Skin of body (tissue), 1 donor: ENCODE measurements at regions not wholly inside any gene's neighbourhood (a gene's known extent, or its start where the extent isn't known, plus 50 kb on each side); places are given as distances from the start of the nearest gene placed in this dataset.
"Not testable (repeated sequence)": the region's sequence is repeated elsewhere in the genome, so short reads cannot be mapped to it uniquely, and the experiment has no call there.

Experiments used
- DNase-seq: peaks from one replicate; lab custom pipeline; 2025; lab: John Stamatoyannopoulos, UW

DNA sequence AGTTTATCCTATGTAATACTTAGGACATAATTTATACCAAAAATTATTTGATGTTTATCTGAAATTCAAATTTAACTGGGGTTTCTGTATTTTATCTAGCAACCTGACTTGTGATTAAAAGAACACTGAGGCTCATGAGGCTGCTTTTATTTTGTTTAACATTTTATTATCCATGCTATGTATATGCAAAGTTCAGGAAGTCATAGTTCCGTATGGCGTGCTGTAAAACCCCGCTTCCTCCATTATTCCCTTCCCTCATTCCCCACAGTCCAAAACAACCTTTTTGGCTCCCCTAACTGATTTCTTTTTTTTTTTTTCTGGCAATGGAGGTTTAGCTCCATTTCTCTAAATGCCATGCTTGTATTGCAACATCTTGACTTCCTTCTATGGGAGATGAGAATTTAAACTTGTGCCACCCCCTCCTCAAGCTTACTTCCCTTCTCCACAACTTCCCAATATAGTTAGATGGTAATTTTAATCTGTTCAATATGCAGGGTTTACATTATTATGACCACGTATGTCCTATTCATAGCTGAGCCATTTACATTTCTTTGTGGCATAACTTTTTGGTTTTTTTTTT lies 138.0 kb upstream of the DNAH14 start:
- DNase-seq = no peak

DNA sequence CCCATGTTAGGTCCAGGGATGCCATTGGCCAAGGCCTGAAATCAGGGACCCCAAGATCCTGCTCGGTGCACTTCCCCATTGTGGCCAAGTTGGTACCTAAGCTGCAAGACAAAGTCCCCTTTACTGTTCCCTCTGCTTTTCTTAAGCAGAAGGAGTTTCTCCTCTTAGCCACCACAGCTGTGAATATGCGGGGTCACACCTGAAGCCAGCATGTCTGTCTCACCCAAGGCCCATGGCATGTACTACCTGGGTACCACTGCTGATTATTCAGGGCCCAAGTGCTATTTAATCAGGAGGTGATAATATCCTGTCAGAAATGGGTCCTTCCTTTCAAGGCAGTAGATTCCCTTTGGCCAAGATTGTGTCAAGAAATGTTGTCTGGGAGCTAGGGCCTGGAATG lies 133.9 kb upstream of the DNAH14 start:
- DNase-seq = no peak

DNA sequence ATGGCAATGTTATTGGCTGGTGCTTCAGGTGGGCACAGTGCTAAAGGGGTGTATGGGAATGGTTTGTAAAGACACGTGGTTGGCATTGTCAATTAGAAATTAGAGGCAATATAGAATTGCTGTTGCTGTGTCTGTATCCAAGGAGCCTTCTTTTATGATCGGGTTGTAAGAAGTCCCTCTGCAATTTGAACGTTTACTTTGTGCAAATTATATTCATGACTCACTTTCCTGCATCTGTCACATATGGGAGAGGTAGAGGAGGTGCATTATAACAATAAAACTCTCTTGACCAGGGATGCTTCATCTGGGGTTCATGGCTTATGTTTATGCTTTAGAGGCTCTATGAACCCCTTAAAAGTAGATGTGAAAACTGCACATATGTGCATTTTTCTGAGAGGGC lies 130.4 kb upstream of the DNAH14 start:
- DNase-seq = no peak

DNA sequence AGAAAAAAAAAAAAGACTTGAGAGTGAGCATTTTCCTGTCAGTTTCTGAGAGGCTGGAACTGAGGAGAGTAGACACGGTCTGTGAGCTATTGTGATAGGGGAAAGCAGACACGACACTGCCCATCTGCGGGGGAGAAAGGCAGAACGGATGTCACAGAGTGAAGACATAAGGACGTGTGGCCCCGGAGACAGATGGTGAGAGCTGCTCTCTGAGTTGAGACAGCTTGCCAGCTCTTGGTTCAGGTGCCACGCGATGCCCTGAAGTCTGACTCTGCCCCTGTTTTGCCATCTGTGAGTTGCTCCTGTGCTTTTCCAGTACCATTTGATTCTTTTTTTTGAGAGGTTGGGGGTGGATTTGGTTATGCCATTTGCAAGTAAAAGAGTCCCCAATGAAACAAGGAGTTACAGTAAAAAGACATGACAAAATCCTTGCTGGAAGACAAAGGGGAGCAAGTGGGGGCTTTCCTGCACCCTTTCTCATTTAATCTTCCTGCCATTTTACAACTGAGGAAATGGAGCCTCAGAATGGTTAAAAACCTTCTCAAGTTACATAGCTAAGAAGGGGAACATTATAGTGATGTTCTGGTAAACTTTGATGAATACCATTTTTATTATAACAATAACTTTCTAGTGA lies 128.9 kb upstream of the DNAH14 start:
- DNase-seq = no peak

DNA sequence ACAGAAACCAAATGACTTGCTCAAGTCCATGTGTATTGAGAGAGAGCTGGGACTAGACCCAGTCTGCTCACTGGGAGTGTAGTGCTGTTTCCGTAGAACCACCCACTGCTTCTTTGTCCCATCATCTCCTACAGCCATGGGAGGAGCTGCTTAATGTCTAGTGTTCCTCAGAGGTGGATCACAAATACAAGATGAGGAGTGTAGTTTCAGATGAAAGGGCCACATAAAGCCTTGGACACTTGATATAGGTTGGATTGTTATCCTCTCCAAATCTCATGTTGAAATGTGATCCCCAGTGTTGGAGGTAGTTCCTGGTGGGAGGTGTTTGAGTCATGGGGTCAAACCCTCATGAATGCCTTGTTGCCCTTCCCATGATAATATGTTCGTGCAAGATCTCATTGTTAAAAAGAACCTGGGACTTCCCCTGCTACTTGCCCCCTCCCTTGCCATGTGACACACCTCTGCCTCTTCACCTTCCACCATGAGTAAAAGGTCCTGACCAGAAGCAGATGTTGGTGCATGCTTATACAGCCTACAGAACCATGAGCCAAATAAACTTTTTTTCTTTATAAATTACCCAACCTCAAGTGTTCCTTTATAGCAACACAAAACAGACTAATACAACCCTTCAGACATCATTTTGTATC lies 127.5 kb upstream of the DNAH14 start:
- no peak for DNase-seq

DNA sequence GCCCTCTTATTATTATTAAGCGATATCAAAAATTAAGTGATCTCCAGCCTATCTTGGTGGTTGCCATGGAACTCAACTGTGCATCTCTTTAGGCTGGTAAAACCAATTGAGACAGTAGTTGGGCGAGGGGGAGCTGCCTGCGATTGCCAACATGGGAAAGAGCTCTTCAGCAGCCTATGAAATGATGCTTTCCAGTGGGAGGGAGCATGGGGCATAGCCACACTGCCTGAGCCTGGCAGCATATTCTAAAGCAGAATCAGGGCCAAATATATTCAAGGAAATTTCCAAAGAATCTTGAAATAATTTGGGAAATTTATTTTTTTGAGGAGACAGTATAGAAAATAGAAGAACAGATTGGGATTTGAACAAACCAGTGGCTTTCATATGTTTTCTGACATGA lies 126.9 kb upstream of the DNAH14 start:
- no peak for DNase-seq

DNA sequence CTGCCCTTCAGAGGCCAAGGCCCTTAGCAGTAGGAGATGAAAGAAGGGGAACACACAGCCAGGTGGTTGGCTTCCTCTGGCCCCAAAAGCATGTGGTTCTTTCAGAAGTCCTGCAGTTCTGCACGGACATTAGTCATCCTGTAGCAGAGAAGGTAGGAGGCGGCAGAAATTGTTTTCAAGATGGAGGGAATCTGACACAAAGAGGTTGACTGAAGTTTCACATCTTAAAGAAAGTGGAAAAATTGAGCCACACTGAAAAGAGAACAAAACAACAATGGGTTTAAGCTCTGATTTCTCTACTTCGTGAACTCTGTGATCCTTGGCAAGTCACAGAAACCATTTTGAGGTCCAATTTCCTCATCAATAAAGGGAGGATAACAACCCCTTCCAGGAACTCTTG lies 125.3 kb upstream of the DNAH14 start:
- DNase-seq = no peak

DNA sequence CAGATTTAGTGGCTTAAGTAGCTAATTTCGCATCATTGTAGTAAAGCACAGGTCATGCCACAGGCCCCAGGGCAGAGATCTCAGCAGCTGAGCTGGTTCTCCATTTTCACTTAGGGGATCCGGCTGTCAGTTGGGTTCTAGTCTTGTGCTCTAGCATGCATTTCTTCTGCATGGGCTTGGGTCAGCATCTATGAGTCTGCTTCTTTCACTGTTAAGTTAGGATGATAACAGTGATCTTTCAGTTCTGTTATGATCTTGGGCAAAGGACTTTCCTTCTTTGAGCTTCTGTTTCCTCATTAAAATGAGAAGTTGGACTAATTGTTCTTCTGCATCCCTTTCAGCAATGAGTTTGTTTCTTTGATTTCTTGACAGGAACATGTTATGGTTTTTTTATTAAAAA lies 123.6 kb upstream of the DNAH14 start:
- no peak for DNase-seq

DNA sequence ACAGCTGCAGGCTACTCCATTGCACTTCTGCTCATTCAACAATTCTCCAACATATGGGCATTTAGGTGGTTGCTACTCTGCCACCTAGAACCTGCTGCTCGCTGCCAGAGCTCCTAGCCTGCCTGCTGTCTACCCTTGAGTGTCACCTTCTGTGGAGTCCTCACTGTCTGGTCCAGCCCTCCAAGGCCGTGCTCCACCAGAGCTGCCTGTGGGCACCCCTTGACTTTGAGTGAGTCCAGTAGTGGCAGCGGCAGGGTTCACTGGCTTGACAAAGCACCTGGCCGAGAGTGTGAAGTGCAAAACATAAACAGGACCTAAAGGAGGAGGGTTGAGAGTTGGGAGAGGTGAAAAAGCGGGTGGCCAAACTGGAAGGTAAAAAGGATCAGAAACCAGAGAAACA lies 120.3 kb upstream of the DNAH14 start:
- no peak for DNase-seq

DNA sequence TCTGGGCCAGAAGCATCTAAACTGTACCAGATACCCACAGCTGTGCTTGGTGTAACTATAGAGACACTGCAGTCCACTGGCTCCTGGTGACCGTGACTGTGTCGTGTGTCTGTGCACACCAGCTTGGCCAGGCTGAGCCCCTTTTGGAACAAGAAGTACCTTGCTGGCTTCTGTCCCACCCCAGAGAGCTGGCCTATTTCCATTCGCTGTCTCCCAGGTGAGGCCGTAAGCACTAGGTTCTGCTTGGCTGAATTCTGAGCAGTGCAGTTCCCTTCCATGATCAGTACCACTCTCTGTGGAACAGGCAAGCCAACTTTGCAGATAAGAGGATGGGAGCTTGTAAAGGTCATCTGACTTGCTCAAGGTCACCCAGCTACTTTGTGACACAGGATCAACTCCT lies 119.9 kb upstream of the DNAH14 start:
- DNase-seq = no peak

DNA sequence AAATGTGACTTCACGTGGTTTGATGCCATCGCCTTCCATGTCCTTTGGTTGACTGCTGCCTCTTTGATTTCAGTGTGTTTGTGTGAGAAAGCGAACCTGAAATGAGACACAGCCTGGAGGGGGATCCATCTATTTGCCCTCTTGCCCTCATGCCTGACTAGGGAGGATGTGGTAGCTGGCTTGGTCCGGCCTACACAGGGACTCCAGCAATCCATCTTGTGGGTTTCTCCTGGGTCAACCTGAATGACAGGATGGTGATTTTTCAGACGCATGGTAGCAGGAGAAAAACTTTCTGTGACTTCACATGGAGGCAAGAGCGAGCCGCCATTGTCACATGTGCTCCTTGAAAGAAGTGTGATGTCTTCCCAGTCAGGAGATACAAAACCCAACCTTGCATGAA lies 117.9 kb upstream of the DNAH14 start:
- DNase-seq = no peak

DNA sequence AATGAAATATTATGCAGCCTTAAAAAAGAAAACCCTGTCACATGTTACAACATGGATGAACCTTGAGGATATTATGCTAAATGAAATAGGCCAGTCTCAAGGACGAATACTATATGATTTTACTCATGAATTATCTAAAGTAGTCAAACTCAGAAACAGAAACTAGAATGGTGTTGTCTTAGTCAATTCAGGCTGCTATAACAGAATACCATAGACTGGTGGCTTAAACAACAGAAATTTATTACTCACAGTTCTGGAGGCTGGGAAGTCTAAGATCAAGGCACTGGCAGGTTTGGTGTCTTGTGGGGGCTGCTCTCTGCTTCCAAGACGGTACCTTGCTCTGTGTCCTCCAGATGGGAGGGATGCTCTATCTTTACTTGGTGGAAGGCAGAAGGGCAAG lies 113.8 kb upstream of the DNAH14 start:
- DNase-seq = no peak

DNA sequence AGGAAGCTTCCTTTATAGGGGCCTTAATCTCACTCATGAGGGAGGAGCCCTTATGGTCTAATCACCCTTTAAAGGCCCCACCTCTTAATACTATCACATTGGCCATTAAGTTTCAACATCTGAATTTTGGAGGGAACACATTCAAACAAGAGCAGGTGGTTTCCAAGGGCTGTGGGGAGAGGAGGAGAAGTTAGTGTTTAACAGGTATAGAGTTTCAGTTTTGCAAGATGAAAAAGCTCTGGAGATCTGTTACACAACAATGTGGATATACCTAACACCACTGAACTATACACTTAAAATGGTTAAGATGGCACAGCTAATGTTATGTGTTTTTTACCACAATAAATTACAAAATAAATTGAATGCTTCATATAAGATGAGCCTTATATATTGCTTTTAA lies 113.4 kb upstream of the DNAH14 start:
- no peak for DNase-seq

DNA sequence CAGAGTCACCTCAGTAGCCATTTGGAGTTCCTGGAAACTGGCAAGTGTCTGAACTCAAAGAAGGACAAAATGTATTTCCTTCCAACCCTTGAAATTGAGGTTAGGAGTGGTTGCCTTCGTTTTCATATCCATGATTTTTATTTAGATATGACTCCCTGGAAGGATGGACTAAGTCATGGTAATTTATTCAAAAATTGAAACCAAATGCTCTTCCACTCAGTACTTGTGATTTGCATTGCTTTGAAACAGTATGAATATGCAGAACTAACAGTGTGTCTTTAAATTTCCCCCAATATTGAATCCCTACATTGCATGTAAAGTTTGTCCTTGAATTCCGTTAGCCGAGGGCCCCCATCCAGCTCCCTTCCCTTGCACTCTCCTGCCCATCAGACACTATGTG lies 112.1 kb upstream of the DNAH14 start:
- DNase-seq = no peak

DNA sequence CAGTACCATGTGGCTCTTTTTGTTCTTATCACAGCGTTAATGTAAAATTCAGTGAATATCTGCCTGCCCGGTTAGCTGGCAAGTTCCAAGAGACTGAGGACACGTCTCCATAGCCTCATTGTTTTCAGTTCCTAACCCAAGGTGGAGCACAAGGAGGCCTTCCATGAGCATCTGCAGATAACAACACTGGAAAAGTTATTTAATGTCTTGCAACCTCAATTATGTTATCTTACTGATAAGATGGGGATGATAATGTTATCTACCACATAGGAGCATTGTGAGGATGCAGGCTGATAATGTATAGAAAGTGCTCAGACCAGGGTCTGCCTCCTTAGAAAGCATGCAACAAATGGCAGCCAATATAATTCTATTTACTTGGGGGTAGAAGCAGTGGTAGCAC lies 109.6 kb upstream of the DNAH14 start:
- DNase-seq = no peak

DNA sequence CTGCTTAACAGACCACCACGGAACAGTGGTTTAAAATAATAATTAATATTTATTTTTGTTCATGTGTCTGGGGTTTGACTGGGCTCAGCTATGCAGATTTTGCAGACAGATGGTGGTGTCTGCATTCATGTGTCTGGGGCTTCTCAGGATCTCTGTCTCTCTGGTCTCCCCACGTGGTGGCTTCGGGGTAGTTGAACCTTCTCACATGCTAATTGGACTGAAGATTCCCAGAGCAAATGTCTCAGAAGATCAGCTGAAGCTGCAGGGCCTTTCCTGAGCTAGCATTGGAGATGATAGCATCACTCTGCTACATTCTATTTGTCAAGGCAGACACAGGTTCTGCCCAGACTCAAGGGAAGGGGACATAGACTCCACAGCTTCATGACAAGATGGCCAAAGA lies 109.1 kb upstream of the DNAH14 start:
- DNase-seq = no peak

DNA sequence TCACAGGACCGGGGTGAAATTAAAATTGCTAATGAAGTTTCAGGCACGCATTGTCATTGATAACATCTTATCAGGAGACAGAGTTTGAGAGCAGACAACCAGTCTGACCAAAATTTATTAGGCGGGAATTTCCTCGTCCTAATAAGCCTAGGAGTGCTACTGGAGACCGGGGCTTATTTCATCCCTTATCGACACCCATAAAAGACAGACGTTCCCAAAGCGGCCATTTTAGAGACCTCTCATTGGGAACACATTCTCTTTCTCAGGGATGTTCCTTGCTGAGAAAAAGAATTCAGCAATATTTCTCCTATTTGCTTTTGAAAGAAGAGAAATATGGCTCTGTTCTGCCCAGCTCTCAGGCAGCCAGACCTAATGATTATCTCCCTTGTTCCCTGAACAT lies 107.7 kb upstream of the DNAH14 start:
- not testable (repeated sequence) for DNase-seq

DNA sequence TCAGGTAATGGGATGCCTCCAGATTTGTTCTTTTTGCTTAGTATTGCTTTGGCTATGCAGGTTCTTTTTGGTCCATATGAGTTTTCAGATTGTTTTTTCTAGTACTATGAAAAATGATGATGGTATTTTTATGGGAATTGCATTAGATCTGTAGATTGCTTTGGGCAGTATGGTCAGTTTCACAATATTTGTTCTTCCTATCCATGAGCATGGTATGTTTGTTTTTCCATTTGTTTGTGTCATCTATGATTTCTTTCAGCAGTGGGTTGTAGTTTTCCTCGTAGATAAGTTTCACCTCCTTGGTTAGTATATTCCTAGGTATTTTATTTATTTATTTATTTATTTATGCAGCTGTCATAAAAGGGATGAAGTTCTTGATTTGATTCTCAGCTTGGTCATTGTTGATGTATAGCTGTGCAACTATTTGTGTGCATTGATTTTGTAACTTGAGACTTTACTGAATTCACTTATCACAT lies 103.9 kb upstream of the DNAH14 start:
- DNase-seq = no peak

DNA sequence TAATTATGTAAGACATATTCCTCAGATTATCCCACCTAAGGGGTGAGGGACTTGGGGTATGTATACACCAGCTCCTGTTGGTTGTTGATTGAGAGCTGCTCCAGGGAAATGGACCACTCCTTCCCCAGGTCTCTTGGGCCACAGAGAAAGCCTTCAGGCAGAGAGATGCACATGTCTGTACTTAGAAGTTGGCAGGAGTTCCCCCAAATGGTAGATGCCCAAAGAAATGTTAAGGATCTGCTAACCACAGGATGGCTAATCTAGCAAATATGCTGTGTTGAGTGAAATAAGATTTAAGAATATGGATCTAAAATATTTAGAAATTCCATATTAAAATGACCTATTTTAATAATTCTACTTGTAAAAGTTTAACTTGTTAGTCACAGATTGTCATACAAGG lies 100.8 kb upstream of the DNAH14 start:
- no peak for DNase-seq

DNA sequence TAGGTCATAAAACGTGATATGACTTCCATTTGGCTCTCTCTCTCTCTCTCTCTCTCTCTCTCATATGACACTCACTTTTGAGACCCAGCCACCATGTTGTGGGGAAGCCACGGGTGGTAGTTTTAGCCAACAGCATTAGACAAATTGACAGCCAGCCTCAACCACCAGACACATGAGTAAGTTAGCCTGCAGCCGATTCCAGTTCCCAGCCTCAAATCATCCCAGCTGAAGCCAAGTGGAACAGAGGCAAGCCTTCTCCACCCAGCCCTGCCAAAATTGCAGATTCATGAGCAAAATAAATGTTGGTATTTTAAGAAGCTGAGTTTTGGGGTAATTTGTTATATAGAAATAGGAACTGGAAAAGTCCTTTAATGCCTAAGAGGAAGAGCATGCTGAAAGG lies 98.0 kb upstream of the DNAH14 start:
- no peak for DNase-seq

DNA sequence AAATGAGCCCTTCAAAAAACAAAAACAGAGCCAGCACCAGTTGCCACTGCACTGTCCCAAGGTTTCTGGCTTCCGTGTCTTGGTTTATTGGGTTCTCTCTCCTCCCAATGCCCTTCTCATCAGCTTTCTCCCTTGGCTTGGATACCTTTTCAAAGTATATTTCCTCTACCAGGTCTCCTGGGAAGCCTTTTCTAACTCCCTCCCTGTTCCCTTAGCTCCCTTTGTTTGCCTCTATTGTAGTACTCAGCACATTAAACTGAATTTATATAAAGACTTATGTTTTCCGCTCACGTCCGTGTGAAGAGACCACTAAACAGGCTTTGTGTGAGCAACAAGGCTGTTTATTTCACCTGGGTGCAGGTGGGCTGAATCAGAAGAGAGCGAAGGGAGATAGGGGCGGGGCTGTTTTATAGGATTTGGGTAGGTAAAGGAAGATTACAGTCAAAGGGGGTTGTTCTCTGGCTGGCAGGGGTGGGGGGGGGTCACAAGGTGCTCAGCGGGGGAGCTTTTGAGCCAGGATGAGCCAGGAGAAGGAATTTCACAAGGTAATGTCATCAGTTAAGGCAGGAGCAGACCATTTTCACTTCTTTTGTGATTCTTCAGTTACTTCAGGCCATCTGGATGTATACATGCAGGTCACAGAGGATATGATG lies 89.7 kb upstream of the DNAH14 start:
- DNase-seq = not testable (repeated sequence)

DNA sequence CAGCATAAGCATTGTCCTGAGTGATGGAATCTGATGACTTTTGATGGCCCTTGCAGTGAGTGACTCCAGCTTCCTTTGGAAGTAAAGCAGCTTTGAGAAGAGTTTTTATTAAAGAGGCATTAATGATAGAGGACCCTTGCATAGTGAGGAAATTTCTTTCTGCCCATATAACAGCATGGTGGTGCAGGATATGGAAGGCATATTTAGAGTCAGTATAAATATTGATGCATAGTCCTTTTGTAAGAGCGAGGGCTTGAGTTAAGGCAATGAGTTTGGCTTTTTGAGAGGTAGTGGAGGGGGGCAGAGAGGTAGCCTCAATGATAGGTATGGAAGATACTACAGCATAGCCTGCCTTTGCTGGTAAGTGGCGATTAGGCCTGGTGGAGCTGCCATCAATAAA lies 87.7 kb upstream of the DNAH14 start:
- not testable (repeated sequence) for DNase-seq
